ENCODE measurements at regions not wholly inside any gene's neighbourhood (a gene's known extent, or its start where the extent isn't known, plus 50 kb on each side); places are given as distances from the start of the nearest gene placed in this dataset.

DNA sequence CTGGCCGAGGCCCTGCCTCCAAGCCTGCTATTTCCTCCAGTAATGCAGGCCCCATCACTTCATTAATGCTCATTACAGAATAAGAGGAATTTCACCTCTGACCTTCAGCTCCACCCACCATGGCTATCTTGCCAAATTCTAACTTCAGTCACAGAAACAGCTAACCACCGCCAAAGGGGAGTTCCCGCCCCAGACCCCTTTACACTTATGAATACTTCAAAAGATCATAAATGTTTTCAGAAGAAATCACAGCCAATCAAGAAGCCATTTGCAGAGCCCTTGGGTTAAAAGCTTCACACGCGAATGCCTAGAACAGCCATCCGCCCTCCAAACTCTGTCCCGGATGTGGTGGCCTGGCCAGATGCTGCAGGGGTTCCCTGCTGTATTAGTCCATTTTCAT, 73.8 kb upstream of the TWIST2 start:
- DNase-seq (ENCODE audit: low read depth in 2 of 3, low spot score in 2 of 3) = no peak

DNA sequence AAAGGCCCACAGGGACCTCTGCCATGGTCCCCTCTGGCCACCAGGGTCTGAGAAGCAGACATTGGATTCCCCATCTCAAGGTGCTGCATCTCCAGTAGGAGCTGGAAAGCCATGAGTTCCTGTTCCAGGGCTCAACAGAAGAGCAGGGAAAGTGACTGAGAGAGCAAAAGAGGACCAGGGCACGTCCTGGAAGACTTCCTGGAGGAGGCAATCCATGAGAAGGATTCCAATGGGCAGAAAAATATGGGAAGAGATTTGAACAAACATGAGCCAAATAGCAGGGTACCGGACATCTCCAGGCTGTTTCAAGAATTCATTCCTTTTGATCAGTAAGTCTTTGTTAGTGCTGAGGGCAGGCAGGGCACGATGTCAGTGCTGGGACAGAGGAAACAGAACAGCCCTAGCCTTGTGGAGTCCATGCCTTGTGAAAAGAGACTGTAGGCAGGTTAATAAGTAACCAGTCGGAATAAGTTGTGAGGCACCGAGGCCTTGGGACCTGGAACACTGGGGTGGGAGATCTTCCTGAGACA, 72.8 kb upstream of the TWIST2 start:
- no peak for DNase-seq (ENCODE audit: low read depth in 2 of 3, low spot score in 2 of 3)

DNA sequence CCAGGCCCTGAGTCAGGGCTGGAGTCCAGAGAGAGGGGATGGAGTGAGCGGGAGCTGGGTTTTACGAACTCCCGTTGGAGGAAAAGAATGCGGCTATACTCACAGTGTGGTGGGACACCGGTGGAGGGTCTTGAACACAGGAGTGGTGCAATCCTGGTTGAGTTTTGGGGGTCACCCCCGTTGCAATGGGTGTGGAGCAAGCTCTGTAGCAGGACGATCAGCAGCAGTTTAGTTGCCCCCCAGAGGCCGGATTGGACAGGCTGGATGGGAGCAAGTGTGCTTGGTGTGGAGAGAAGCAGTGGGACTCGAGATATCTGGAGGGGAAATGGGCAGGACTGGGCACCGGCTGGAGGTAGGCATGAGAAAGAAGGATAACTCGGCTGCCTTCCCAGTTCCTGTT, 72.3 kb upstream of the TWIST2 start:
- no peak for DNase-seq (ENCODE audit: low read depth in 2 of 3, low spot score in 2 of 3)

DNA sequence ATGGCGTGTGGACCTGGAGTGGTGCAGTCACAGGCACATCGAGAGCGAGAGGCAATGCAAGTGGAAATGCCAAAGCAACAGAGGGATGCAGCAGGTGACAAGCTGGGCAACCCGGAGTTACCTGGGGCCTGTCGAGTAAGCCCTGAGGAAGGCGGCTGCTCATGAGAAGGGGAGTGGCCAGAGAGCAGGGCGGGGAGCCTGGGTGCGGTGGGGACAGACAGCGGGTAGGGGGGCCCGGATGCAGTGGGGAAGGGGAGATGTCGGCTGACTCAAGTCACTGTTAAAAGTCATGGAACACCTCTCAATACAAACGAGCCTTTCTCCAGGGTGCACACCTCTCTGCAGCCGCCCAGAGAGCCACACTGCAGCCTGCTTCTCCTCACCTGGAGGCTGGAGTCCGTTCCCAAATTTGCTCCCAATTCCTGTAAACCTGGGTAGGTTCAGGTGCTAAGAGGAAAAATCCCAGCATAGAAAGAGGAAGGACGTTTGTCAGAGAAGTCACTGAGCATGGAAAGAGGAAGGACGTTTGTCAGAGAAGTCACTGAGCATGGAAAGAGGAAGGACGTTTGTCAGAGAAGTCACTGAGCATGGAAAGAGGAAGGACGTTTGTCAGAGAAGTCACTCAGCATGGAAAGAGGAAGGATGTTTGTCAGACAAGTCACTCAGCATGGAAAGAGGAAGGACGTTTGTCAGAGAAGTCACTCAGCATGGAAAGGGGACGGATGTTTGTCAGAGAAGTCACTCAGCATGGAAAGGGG, 71.7 kb upstream of the TWIST2 start:
- peak in 1 of 3 donors; percentile 53 for DNase-seq (ENCODE audit: low read depth in 2 of 3, low spot score in 2 of 3)

DNA sequence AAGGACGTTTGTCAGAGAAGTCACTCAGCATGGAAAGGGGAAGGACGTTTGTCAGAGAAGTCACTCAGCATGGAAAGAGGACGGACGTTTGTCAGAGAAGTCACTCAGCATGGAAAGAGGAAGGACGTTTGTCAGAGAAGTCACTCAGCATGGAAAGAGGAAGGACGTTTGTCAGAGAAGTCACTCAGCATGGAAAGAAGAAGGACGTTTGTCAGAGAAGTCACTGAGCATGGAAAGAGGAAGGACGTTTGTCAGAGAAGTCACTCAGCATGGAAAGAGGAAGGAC, 71.2 kb upstream of the TWIST2 start:
- peak in 1 of 3 donors; percentile 66 for DNase-seq (ENCODE audit: low read depth in 2 of 3, low spot score in 2 of 3)

DNA sequence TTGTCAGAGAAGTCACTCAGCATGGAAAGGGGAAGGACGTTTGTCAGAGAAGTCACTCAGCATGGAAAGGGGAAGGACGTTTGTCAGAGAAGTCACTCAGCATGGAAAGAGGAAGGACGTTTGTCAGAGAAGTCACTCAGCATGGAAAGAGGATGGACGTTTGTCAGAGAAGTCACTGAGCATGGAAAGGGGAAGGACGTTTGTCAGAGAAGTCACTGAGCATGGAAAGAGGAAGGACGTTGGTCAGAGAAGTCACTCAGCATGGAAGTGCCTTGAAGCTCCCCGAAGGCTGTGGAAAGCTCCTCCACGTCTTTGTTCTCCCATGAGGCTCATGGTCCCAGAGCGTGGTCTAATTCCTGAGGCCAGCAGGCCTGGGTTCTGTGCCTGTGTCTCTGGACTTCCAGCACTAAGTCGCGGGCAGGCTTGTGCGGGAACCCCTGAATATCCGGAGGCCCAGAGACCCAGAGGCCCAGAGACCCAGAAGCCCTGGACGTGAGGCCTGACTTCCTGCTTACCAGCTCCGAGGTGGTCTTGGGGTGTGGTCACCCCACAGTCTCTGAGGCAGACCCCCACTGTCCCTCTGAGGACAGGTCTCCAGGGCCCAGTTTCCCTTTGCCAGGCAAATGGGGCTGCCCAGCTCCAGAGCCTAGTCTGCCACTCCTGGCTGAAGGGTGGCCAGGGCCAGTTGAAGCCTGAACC, 70.4 kb upstream of the TWIST2 start:
- peak in 1 of 3 donors; percentile 70 for DNase-seq (ENCODE audit: low read depth in 2 of 3, low spot score in 2 of 3)

DNA sequence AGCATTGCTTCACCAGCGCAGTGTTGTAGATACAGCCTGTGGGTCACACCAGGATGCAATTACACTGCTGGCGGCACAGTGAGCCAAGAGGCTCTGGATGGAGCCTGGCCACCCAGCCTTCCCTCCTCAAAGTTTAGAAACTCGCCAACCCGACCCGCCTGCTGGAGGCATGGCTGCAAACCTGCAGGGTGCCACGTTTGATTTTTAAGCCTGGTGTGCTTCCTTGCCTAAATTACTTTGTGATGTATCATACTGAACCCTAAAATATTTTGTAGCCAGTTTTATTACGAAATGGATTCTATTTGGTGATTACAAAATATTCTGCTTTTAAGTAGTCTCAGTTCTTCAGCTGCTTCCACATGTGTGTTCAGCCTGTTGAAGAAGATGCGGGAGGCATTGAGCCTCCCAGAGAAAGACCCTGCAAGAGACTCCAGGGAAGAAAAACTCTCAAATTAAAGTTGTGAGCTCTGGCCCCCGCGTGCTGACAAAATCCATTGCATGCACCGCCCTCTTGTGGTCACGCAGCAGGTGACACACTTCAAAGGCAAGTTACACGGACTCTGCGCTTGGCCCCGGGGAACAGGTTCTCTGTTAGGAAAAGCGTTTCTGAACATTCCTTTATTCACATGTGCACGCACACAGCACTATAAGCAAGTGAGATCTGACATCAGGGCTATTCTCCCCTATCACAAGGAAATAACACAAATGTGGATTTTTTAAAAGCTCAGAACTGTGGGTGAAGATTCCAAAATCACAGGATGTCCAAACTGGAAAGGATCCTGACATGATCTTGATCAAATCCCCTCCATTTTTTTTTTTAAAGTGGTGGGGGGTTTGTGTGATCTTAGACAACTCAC, 63.0 kb upstream of the TWIST2 start:
- peak; percentile 25 to 64 (median 53) for DNase-seq (ENCODE audit: low read depth in 2 of 3, low spot score in 2 of 3)

DNA sequence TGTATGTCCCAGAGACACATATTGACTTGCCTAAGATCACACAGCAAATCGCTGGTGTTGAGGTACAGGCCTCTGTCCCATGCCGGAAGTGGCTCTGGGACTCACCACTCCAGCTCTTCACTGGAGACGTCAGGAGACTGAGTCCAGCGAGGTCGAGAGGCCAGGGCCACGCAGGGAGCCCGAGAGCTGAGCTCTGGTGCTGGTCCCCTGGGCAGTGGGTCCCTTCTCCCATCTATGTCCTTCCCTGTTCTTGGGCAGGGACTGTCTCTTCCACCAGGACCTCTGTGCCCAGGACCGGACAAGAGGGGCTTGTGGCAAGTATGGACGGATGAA, 62.4 kb upstream of the TWIST2 start:
- DNase-seq (ENCODE audit: low read depth in 2 of 3, low spot score in 2 of 3) = no peak

DNA sequence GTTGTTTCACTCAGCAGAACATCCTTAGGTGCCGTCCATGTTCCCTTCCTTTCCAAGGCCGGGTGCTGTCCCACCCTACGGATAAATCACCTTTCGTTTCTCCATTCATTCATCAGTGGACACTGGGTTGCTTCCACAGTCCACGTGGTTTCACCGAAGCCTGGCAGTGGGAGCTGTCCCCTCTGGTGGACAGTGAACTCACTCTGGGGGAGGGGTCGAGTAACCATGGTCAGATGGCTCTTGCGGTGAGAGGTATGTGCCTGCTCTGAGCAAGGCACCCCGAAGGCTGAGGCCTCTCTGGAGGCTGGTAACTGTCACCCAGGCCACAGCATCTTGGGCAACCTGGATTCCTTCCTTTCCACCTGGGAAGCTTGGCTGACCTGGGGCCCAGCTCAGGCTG, 61.5 kb upstream of the TWIST2 start:
- DNase-seq (ENCODE audit: low read depth in 2 of 3, low spot score in 2 of 3) = no peak

DNA sequence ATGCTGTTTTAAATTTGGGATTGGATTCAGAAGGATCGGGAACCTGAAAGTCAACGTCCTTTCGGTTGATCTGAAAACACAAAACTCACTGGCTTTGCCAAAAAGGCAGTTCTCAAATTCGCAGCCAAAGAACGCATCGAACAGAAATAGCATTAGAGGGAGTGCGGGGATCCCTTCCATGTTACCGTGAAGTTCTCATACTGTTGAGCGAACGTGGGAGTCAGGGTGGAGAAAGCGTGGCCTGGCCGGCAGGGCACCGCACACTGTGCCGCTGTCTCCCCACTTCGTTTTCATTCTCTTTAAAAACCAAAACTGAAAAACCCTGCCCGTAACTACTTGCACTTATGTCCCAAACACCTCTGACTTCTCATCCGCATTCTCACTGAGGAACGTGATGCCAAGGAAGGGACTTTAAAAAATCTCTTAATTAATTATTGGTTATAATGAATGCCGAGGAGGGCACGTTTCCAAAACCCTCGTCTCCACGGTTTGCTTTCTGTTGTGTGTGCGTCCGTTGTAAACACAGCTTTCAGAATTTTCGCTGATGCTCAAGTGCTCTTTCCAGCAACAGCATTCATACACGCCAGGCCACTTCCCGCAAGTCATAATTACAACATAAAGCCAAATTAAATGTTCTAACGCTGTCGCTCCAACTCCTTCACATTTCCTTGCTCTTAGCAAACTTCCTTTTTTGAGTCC, 60.9 kb upstream of the TWIST2 start:
- no peak for DNase-seq (ENCODE audit: low read depth in 2 of 3, low spot score in 2 of 3)

DNA sequence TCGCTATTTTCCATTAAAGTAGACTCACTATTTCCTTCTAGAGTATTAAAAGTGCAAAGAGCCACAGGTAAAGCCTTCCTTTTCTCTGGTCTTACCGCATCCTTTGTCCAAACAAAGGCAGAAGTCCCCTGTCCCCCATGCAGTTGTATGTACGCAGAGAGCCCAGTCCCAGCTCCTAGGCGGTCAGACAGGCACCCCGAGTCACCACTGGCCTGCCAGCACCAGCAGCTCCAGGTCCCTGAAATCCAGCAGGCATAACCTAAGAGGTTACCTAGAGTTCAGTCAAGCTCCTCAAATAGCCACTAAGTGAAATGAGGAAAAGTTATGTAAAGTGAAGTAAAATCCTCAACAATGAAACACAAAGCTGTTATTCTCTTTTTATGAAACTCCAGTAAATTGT, 60.4 kb upstream of the TWIST2 start:
- no peak for DNase-seq (ENCODE audit: low read depth in 2 of 3, low spot score in 2 of 3)

DNA sequence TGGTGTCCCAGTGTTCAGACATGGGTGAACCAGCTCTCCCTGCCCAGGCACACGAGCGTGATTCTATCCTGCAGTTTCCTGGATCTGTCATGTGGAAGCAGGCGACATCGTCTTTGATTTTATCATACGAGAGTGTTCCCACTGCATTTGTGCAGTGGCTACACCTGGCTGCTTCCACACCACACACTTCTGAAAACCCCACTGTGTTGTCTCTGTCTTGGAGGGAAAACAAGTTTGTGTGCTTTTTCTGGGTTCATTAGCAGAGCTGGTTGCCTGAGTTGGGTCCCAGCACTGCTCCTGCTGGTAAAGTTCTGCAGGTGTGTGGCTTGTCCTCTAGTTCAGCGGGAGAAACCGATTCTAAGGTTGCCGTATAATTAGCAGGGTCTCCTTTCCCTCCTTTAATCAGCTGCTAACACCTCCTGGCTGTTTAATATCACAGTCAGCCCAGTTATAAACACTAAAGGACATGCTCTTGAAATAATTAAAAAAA, 58.5 kb upstream of the TWIST2 start:
- no peak for DNase-seq (ENCODE audit: low read depth in 2 of 3, low spot score in 2 of 3)

DNA sequence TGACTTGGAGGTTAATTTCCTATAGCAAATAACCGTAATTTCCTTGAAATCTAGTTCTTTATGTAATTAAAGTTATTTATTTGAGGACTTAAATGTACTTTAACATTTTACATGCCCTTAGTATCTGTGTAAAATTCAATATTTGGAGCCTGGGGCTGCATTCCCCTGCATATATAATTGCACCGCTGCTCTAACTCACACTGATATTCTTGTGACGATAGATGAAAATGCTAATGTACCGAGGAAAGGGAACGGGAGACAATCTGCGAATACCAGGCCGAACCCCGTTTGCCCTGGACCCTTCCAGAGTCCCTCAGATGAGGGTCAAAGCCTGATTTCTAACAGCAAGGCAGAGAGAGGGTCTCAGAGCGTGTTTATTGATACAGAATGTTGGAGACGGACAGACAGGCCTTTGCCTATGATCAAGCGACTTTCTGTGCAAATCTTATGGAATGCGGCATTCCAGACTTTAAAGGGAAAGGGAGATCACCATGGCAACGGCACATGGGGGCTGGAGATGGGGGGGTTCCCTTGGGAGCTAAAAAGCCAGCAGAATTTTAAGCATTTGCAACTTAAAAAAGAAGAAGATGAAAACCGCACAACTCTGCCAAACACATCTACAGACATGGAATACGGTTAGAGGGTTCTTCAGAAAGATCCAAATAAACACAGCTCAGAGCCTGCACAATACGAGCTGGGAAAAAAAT, 57.6 kb upstream of the TWIST2 start:
- DNase-seq (ENCODE audit: low read depth in 2 of 3, low spot score in 2 of 3) = no peak

DNA sequence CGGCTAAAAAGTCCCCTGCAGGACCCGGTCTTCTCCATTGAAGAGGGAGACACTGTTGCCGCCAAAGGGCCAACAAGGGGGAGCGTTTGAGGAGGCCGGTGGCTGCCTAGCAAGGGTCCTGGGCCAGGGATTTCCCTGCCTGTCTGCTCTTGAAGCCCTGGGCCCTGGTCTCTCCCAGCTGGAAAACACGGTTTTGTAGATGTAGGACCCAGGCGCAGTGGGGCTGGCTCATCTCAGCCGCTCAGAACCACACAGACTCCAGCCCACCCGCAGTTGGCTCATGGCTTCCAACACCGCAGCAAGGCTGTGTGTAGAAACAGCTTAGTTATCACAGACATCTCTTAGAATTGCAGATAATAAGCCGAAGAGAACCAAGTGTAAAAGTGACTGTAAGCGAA, 57.1 kb upstream of the TWIST2 start:
- DNase-seq (ENCODE audit: low read depth in 2 of 3, low spot score in 2 of 3) = no peak

DNA sequence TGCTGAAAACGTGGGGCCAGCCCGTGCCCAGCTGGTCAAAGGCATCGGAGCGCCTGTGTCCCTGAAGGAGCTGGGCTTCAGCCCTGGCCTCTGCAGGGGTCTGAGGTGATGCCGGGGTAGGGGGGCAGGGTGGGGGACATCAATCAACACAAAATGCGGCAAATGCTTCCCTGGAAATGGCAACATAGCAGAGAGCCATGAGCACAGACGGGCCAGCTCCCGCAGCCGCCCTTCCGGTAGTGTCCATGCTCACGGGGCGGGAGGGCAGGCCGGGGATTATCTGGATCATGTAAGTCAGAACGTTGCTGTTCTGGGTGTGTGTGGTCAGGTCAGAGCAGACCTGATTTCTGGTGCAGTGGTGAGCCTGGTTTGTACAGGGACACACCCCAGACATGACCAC, 56.5 kb upstream of the TWIST2 start:
- DNase-seq (ENCODE audit: low read depth in 2 of 3, low spot score in 2 of 3) = no peak

DNA sequence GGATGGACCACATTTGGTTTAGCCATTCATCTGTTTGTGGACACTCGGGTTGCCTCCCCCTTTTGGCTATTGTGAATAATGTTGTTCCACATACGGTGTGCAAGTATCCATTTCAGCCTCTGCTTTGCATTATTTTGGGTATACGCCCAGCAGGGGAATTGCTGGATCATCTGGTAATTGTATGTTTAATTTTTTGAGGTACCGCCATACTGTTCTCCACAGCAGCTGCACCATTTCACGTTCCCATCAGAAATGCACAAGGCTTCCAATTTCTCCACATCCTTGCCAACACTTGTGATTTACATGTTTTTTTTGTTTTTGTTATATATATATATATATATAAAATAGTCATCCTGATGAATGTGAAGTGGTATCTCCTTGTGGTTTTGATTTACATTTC, 54.6 kb upstream of the TWIST2 start:
- DNase-seq (ENCODE audit: low read depth in 2 of 3, low spot score in 2 of 3) = no peak

DNA sequence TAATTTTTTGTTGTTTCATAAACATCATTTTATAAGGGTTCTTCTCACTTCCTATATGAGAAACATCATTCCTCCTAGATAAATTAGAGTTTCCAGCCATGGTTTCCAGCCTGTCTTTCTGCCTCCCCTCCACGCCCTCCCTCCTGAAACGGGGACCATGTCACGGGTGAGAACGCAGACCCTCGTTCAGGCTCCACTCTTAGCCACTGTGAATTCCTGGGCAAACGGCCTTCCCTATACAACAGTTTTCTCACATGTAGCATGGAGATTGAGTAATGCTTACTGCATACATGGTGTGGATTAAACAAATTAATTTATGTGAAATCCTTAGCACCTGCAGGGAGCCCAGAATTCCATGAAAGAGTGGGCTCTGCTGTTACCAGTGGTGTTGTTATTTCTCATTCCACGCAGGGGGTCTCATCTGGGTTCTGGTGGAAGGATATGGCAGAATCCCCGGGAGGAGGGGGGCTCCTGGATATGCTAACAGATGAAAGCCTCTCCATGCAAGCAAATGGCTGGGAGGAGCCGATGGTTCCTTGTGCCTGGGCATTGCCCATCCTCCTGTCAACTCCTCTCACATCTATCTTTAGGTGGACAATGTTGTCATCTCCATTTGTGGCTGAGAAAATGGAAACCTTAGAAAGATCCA, 54.0 kb upstream of the TWIST2 start:
- no peak for DNase-seq (ENCODE audit: low read depth in 2 of 3, low spot score in 2 of 3)

DNA sequence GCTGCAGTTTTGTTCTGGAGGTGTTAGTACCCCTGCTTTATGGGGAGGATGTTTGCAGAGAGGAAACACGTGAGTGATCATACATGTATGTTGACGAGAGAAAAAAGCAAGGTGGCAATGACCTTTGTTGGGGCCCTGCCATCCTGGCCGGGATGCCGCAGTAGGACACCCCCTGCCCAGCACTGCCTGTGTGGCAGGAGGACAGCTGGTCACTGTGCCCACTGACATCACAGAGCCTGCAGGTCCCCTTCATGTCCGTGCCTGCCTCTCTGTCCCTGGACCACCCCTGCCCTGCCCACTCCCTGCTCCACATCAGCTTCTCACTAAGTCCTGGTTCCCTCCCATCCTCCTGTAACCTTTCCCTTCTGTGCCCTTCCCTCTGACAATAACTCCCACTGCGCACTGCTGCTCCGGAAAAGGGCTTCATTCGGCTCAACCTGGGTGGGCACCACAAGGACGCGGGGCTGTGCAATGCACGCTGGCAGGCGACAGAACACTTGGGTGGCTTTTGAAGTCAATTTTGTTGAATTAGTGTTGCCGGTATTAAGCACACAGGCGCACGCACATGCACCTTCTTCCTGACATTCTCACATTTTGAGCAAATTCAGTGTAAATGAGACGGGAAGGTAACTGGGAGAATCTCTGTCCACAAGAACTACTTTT, 51.5 kb upstream of the TWIST2 start:
- no peak for DNase-seq (ENCODE audit: low read depth in 2 of 3, low spot score in 2 of 3)

DNA sequence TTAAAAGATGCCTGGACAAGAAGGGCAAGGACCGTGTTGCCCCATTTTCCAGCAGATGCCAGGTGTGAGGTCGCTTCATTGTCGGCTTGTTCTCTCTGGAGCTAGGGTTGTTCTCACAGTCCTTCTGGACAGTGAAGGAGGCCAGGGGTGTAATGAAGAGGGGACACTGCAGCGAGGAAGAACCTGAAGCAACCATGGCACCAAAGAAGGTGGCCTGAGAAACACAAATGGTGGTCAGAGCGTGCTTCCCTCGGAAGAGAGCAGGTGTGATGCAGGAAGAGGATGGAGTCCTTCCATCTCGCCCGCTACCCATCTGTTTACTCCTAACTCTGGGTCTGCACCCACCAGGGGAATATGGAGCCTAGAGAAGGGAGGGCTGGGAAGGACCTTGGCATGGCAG, 50.3 kb upstream of the TWIST2 start:
- no peak for DNase-seq (ENCODE audit: low read depth in 2 of 3, low spot score in 2 of 3)

Data from hematopoietic multipotent progenitor cell (in vitro differentiated cells).